NT2/D1 (cell line): ENCODE measurements at regions not wholly inside any gene's neighbourhood (a gene's known extent, or its start where the extent isn't known, plus 50 kb on each side); places are given as distances from the start of the nearest gene placed in this dataset.

Experiments
- DNase-seq: peaks from one replicate; pipeline ENCODE4 v3.0.0-alpha.2; 2011; ENCODE audit warnings: low read depth, low spot score
- H3K27me3 ChIP-seq: 2 replicates; pipeline ENCODE4 v1.6.0; 2011; ENCODE audit warnings: mild to moderate bottlenecking; ENCODE audit not compliant: insufficient read length, insufficient read depth
- H3K36me3 ChIP-seq: 2 replicates; pipeline ENCODE4 v1.6.1; 2011; ENCODE audit warnings: mild to moderate bottlenecking, low read length, mixed read lengths; ENCODE audit not compliant: insufficient read depth, insufficient read length
- H3K4me1 ChIP-seq: 2 replicates; pipeline ENCODE4 v1.5.1; 2011; ENCODE audit not compliant: insufficient read depth, insufficient read length
- H3K4me3 ChIP-seq: 2 replicates; pipeline ENCODE4 v1.5.1; 2011; ENCODE audit warnings: low read depth; ENCODE audit not compliant: insufficient read length
- H3K9ac ChIP-seq: 2 replicates; pipeline ENCODE4 v1.6.0; 2011; ENCODE audit warnings: low read depth; ENCODE audit not compliant: insufficient read length
- H3K9me3 ChIP-seq: 2 replicates; pipeline ENCODE4 v1.5.1; 2011; ENCODE audit warnings: mild to moderate bottlenecking, low read length; ENCODE audit not compliant: insufficient read depth
- SUZ12 ChIP-seq: IDR thresholded peaks from 2 replicates; pipeline ENCODE4 v1.6.1; 2011; ENCODE audit not compliant: insufficient read length, insufficient read depth; ENCODE audit errors: extremely low read depth
- YY1 ChIP-seq: IDR thresholded peaks from 2 replicates; pipeline ENCODE4 v1.6.1; 2011; ENCODE audit not compliant: insufficient read length, insufficient read depth
- ZNF274 ChIP-seq: IDR thresholded peaks from 2 replicates; pipeline ENCODE4 v1.6.1; 2011; ENCODE audit warnings: mild to moderate bottlenecking, low read depth, low read length

GRCh38 chr18:75677696-75678455 is 250.4 kb upstream of the SMIM21 start:
- H3K36me3 ChIP-seq = no peaks in the 10 kb centered on the region
- no peak for DNase-seq
- no peaks in the 10 kb centered on the region for H3K27me3 ChIP-seq
- H3K9ac ChIP-seq = no peak overlapping the region
- no peaks in the 10 kb centered on the region for H3K9me3 ChIP-seq
- no peak overlapping the region for H3K4me3 ChIP-seq
- TF ChIP-seq ZNF274 (no peak), SUZ12 (no peak), YY1 (no peak)
- H3K4me1 ChIP-seq = no peaks in the 10 kb centered on the region

GRCh38 chr18:75660932-75661331 is 233.4 kb upstream of the SMIM21 start:
- Histone ChIP-seq H3K27me3 (no peaks in the 10 kb centered on the region), H3K9ac (no peak overlapping the region), H3K4me3 (no peak overlapping the region), H3K36me3 (no peaks in the 10 kb centered on the region), H3K4me1 (no peaks in the 10 kb centered on the region), H3K9me3 (peaks cover 20% of the 10 kb centered on the region)
- no peak for DNase-seq
- TF ChIP-seq YY1 (no peak), SUZ12 (no peak), ZNF274 (no peak)

- Histone ChIP-seq H3K9me3 (peaks cover 20% of the 10 kb centered on the region), H3K36me3 (no peaks in the 10 kb centered on the region), H3K4me3 (no peak overlapping the region), H3K4me1 (no peaks in the 10 kb centered on the region), H3K27me3 (no peaks in the 10 kb centered on the region), H3K9ac (no peak overlapping the region)
- no peak for TF ChIP-seq SUZ12
- no peak for TF ChIP-seq YY1
- TF ChIP-seq ZNF274 = no peak
- DNase-seq = no peak
Measured at GRCh38 chr18:75659535-75660023, 232.1 kb upstream of the SMIM21 start.

DNA sequence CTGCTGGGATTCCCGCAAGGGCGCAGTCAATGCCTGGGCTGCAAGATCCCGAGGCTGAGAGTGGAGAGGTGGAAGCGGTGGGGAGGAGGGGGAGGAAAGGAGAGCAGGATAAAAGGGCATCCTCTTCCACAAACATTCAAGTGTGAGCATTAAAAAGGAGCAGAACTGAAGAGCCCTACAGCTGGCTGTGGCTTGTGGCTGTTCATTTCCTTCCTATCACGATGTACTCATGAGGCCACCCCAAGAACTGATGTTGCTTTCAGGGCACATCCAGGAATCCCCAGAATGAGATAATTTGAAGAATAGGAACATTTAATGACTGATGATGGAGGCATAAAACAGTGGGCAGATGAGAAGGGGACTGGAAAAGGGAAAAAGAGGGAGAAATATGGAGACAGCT is 230.8 kb upstream of the SMIM21 start:
- Histone ChIP-seq H3K36me3 (no peaks in the 10 kb centered on the region), H3K4me1 (no peaks in the 10 kb centered on the region), H3K4me3 (no peak overlapping the region), H3K9ac (no peak overlapping the region), H3K9me3 (peaks cover 20% of the 10 kb centered on the region), H3K27me3 (no peaks in the 10 kb centered on the region)
- TF ChIP-seq ZNF274 (no peak), SUZ12 (no peak)
- DNase-seq = no peak

GRCh38 chr18:75656563-75657247 is 229.2 kb upstream of the SMIM21 start:
- Histone ChIP-seq H3K9ac (no peak overlapping the region), H3K4me1 (no peaks in the 10 kb centered on the region), H3K27me3 (no peaks in the 10 kb centered on the region), H3K36me3 (no peaks in the 10 kb centered on the region), H3K4me3 (no peak overlapping the region), H3K9me3 (peaks cover 20% of the 10 kb centered on the region)
- DNase-seq = no peak
- TF ChIP-seq YY1 = no peak
- TF ChIP-seq SUZ12 = no peak
- no peak for TF ChIP-seq ZNF274

DNA sequence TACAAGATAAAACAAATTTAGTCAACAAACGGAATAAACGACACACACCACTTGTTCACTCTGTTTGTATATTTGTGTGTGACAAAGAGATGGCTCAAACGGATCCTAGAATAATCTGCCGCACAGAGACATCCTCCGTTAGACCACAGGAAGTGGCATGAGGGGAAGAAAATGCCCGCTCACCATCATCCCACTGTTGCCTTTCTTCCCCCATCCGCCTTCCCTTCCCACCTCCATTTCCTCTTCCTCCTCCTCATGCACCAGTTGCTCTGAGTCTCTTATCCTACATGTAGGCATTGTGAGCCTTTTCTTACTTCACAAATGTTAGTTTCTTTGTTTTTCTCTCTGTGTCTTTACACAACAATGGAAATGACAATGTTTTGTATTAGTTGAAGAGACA is 228.5 kb upstream of the SMIM21 start:
- no peaks in the 10 kb centered on the region for H3K4me1 ChIP-seq
- peaks cover 17% of the 10 kb centered on the region for H3K9me3 ChIP-seq
- no peak overlapping the region for H3K4me3 ChIP-seq
- H3K9ac ChIP-seq = no peak overlapping the region
- DNase-seq = no peak
- no peaks in the 10 kb centered on the region for H3K36me3 ChIP-seq
- no peak for TF ChIP-seq SUZ12
- TF ChIP-seq ZNF274 = no peak
- no peak for TF ChIP-seq YY1
- H3K27me3 ChIP-seq = no peaks in the 10 kb centered on the region
